ENCODE measurements at regions not wholly inside any gene's neighbourhood (a gene's known extent, or its start where the extent isn't known, plus 50 kb on each side); places are given as distances from the start of the nearest gene placed in this dataset.

- no peak overlapping the region for H3K4me3 ChIP-seq (ENCODE audit: low read length)
- no peak for DNase-seq (ENCODE audit: low read depth)
These were observed 492.8 kb upstream of the MDFIC2 start for GRCh38 chr3:70805061-70805889.

GRCh38 chr3:70803891-70804290 lies 491.5 kb upstream of the MDFIC2 start:
- H3K4me3 ChIP-seq (ENCODE audit: low read length): no peak overlapping the region
- no peak for DNase-seq (ENCODE audit: low read depth)
- no peak for TF ChIP-seq CTCF (conservative IDR thresholded peaks at IDR 0.05; ENCODE audit: low read depth, low read length)

More at GRCh38 chr3:70805061-70805889, 492.8 kb upstream of the MDFIC2 start:
- TF ChIP-seq CTCF (conservative IDR thresholded peaks at IDR 0.05; ENCODE audit: low read depth, low read length): no peak

DNA sequence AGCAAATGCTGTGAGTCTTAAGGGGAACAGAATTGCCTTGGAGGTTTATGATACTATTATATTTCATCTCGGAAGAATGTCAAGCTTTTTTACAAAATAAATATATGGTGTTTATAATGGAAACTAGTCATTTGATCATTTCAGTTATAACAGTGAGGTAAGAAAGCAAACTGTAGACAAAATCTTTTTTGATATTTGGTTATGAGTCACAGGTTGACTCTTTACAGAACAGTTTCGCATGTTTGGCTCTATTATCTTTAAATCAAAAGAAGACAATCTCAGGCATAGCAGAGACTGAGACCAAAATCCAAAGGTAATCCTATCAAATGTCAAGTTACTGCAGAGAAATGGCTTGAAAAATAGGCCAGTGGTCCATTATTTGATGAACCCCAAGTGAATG lies 490.9 kb upstream of the MDFIC2 start:
- DNase-seq (ENCODE audit: low read depth): no peak
- H3K4me3 ChIP-seq (ENCODE audit: low read length): no peak overlapping the region
- TF ChIP-seq CTCF (conservative IDR thresholded peaks at IDR 0.05; ENCODE audit: low read depth, low read length): no peak

DNA sequence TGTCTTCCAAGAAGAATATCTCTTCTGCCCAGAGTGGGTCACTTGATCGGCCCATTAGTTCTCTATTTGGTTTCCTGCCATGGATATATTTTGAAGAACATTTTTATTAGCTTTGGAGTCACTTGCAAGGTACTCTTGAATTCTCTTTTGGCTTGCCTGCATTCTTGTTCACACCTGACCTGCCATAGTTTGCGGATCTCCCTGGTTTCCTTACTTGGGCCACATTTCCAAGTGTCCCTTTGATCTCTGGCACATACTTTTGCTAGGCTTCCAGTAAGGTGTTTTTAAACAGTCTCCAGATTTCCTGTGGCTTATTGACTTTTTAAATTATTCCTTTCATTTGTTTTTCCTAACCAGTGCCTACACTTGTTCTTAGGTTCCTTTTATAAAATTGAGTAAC lies 488.5 kb upstream of the MDFIC2 start:
- no peak for TF ChIP-seq CTCF (conservative IDR thresholded peaks at IDR 0.05; ENCODE audit: low read depth, low read length)
- no peak for DNase-seq (ENCODE audit: low read depth)
- H3K4me3 ChIP-seq (ENCODE audit: low read length): no peak overlapping the region

DNA sequence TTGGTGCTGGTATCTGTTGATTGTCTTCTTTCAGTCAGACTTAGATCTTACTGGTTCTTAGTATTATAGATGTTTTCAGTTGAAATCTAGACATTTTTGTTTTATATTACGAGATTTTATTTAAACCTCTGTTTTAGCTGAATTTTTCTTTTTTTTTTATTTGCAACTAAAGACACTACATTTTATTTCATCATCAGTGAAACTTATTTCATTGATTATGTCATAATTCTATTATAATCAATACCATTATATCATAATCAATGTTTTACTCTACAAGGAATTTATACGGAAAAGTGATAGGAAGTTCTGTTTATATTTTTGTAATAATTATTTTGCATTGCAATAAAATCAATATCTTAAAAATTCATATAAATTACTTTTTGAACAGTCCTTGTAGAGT lies 477.4 kb upstream of the MDFIC2 start:
- no peak for DNase-seq (ENCODE audit: low read depth)
- TF ChIP-seq CTCF (conservative IDR thresholded peaks at IDR 0.05; ENCODE audit: low read depth, low read length): no peak

GRCh38 chr3:70780790-70781189 lies 468.4 kb upstream of the MDFIC2 start:
- no peak for TF ChIP-seq CTCF (conservative IDR thresholded peaks at IDR 0.05; ENCODE audit: low read depth, low read length)
- DNase-seq (ENCODE audit: low read depth): no peak
- H3K4me3 ChIP-seq (ENCODE audit: low read length): no peak overlapping the region

More for the DNA sequence above, 477.4 kb upstream of the MDFIC2 start:
- H3K4me3 ChIP-seq (ENCODE audit: low read length): no peak overlapping the region

DNA sequence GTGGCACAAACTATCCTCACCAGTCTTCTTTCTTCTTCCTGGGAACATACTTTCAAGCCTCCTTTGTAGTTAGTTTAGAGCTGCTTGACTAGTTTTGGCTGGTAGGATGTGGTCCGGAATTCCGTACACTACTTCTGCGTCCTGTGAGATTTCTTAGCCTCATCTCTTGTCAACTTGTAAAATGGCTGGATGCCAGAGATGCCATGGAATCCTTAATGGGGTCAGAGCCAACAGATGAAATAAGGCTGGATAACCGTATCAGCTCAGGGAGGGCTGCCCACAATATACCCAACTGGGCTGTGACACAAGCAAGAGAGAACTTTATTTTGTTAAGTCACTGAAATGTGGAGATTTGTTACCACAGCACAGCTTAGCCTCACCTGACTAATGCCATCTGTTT lies 466.9 kb upstream of the MDFIC2 start:
- no peak for TF ChIP-seq CTCF (conservative IDR thresholded peaks at IDR 0.05; ENCODE audit: low read depth, low read length)
- peak; percentile 0 for DNase-seq (ENCODE audit: low read depth)

More for the DNA sequence above, 466.9 kb upstream of the MDFIC2 start:
- H3K4me3 ChIP-seq (ENCODE audit: low read length): no peak overlapping the region
